Stimulated activated CD8-positive, alpha-beta memory T cell treated with anti-CD3 and anti-CD28 coated beads, Interleukin-15, amount 100 ng/mL, for 4 hours (primary cell): ENCODE measurements at regions not wholly inside any gene's neighbourhood (a gene's known extent, or its start where the extent isn't known, plus 50 kb on each side); places are given as distances from the start of the nearest gene placed in this dataset.
"Not testable (repeated sequence)": the region's sequence is repeated elsewhere in the genome, so short reads cannot be mapped to it uniquely, and the experiment has no call there.

ENCODE experiments used
- DNase-seq, 2 donors: peaks; one replicate each; pipeline ENCODE4 v3.0.0-alpha.2; 2020; ENCODE audit warnings: low read depth in 2 of 2

GRCh38 chr9:17846948-17847655, 268.2 kb downstream of the SH3GL2 start:
- no peak for DNase-seq

GRCh38 chr9:17847908-17848307, 269.0 kb downstream of the SH3GL2 start:
- DNase-seq: no peak

GRCh38 chr9:17852108-17852507, 273.2 kb downstream of the SH3GL2 start:
- DNase-seq: no peak

GRCh38 chr9:17854487-17854886, 275.6 kb downstream of the SH3GL2 start:
- DNase-seq: no peak

GRCh38 chr9:17856995-17857394, 278.1 kb downstream of the SH3GL2 start:
- DNase-seq: no peak

- DNase-seq: no peak
Observed at GRCh38 chr9:17859228-17859627, 280.4 kb downstream of the SH3GL2 start.

GRCh38 chr9:17859987-17860386, 281.1 kb downstream of the SH3GL2 start:
- DNase-seq: no peak

GRCh38 chr9:17862101-17862500, 283.2 kb downstream of the SH3GL2 start:
- no peak for DNase-seq

GRCh38 chr9:17862629-17863028, 283.8 kb downstream of the SH3GL2 start:
- no peak for DNase-seq

GRCh38 chr9:17863213-17863883, 284.5 kb downstream of the SH3GL2 start:
- DNase-seq: no peak

GRCh38 chr9:17863924-17864323, 285.1 kb downstream of the SH3GL2 start:
- no peak for DNase-seq

GRCh38 chr9:17864951-17865350, 286.1 kb downstream of the SH3GL2 start:
- DNase-seq: no peak

- DNase-seq: no peak
Observed at GRCh38 chr9:17865881-17866280, 287.0 kb downstream of the SH3GL2 start.

- DNase-seq: no peak
Observed at GRCh38 chr9:17870722-17871121, 291.9 kb downstream of the SH3GL2 start.

- no peak for DNase-seq
Observed at GRCh38 chr9:17871213-17871890, 292.5 kb downstream of the SH3GL2 start.

GRCh38 chr9:17875886-17876285, 297.0 kb downstream of the SH3GL2 start:
- DNase-seq: no peak

GRCh38 chr9:17876687-17877086, 297.8 kb downstream of the SH3GL2 start:
- DNase-seq: no peak

- DNase-seq: no peak
Observed at GRCh38 chr9:17878810-17879370, 300.0 kb downstream of the SH3GL2 start.

- no peak for DNase-seq
Observed at GRCh38 chr9:17881371-17881770, 302.5 kb downstream of the SH3GL2 start.

- DNase-seq: no peak
Observed at GRCh38 chr9:17882688-17883594, 304.1 kb downstream of the SH3GL2 start.

GRCh38 chr9:17888066-17888465, 309.2 kb downstream of the SH3GL2 start:
- no peak for DNase-seq

GRCh38 chr9:17888964-17889363, 310.1 kb downstream of the SH3GL2 start:
- DNase-seq: not testable (repeated sequence)
